ENCODE measurements at regions not wholly inside any gene's neighbourhood (a gene's known extent, or its start where the extent isn't known, plus 50 kb on each side); places are given as distances from the start of the nearest gene placed in this dataset.

- TF ChIP-seq, protein P1, sequence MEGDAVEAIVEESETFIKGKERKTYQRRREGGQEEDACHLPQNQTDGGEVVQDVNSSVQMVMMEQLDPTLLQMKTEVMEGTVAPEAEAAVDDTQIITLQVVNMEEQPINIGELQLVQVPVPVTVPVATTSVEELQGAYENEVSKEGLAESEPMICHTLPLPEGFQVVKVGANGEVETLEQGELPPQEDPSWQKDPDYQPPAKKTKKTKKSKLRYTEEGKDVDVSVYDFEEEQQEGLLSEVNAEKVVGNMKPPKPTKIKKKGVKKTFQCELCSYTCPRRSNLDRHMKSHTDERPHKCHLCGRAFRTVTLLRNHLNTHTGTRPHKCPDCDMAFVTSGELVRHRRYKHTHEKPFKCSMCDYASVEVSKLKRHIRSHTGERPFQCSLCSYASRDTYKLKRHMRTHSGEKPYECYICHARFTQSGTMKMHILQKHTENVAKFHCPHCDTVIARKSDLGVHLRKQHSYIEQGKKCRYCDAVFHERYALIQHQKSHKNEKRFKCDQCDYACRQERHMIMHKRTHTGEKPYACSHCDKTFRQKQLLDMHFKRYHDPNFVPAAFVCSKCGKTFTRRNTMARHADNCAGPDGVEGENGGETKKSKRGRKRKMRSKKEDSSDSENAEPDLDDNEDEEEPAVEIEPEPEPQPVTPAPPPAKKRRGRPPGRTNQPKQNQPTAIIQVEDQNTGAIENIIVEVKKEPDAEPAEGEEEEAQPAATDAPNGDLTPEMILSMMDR (conservative IDR thresholded peaks at IDR 0.05), result no peak
- no peak for TF ChIP-seq EZH2 (IDR thresholded peaks at IDR 0.05; ENCODE audit: low read depth)
Measured at GRCh38 chr7:115081772-115082171, 159.9 kb downstream of the MDFIC start.

All from PC-9 (cell line).